ENCODE measurements at regions not wholly inside any gene's neighbourhood (a gene's known extent, or its start where the extent isn't known, plus 50 kb on each side); places are given as distances from the start of the nearest gene placed in this dataset.

DNA sequence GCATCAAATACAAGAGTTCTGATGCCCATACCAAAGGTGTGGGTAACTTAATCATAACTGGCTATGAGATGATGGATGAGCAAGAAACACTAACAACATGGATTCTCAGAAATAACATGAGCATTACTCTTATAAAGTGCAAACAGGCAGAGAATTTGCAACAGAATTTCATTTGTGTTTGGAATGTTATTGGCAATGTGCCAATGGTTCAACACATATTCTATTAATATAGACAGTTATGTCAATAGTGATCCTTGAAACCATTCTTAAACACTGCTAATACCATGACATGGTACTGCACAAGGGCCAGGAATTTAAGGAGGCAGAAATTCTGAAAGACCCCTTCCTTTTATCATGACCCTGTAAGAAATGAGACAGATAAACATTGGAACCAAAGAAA is 217.1 kb upstream of the WSB1 start:
- Histone ChIP-seq H3K9me3 (ENCODE audit: control insufficient read depth, low read length) (peaks cover 3% of the 10 kb centered on the region), H3K4me3 (ENCODE audit: low read length in 2 of 2) (no peak overlapping the region), H3K36me3 (ENCODE audit: control insufficient read depth in 1 of 2, insufficient read depth in 2 of 2, low read length in 1 of 2) (no peaks in the 10 kb centered on the region), H3K27me3 (ENCODE audit: control insufficient read depth in 1 of 2, insufficient read depth in 2 of 2, low read length in 1 of 2) (no peaks in the 10 kb centered on the region), H3K27ac (ENCODE audit: low read depth in 1 of 2, low read length in 2 of 2) (no peak overlapping the region), H3K4me1 (ENCODE audit: control insufficient read depth in 1 of 2, insufficient read depth in 2 of 2, low read length in 2 of 2) (no peaks in the 10 kb centered on the region)
- DNase-seq (no peak), ATAC-seq (ENCODE audit: low FRiP score) (no peak)
- intact Hi-C loops (cut with DNase I) = no loop called here

- 38 to 41% methylated on average over 2 of the region's 2 CpGs for WGBS, 2 donors
- H3K27me3 ChIP-seq (ENCODE audit: control insufficient read depth in 1 of 2, insufficient read depth in 2 of 2, low read length in 1 of 2) = no peaks in the 10 kb centered on the region
- no peak for ATAC-seq (ENCODE audit: low FRiP score)
- no peaks in the 10 kb centered on the region for H3K36me3 ChIP-seq (ENCODE audit: control insufficient read depth in 1 of 2, insufficient read depth in 2 of 2, low read length in 1 of 2)
- no peak overlapping the region for H3K4me3 ChIP-seq (ENCODE audit: low read length in 2 of 2)
- peaks cover 3% of the 10 kb centered on the region for H3K9me3 ChIP-seq (ENCODE audit: control insufficient read depth, low read length)
- intact Hi-C loops (cut with DNase I) = no loop called here
- no peak for DNase-seq
- no peaks in the 10 kb centered on the region for H3K4me1 ChIP-seq (ENCODE audit: control insufficient read depth in 1 of 2, insufficient read depth in 2 of 2, low read length in 2 of 2)
- no peak overlapping the region for H3K27ac ChIP-seq (ENCODE audit: low read depth in 1 of 2, low read length in 2 of 2)
These were observed 215.6 kb upstream of the WSB1 start for GRCh38 chr17:27078296-27078695.

- Histone ChIP-seq H3K4me1 (ENCODE audit: control insufficient read depth in 1 of 2, insufficient read depth in 2 of 2, low read length in 2 of 2) (no peaks in the 10 kb centered on the region), H3K27me3 (ENCODE audit: control insufficient read depth in 1 of 2, insufficient read depth in 2 of 2, low read length in 1 of 2) (no peaks in the 10 kb centered on the region), H3K27ac (ENCODE audit: low read depth in 1 of 2, low read length in 2 of 2) (no peak overlapping the region), H3K9me3 (ENCODE audit: control insufficient read depth, low read length) (peaks cover 3% of the 10 kb centered on the region), H3K4me3 (ENCODE audit: low read length in 2 of 2) (no peak overlapping the region), H3K36me3 (ENCODE audit: control insufficient read depth in 1 of 2, insufficient read depth in 2 of 2, low read length in 1 of 2) (no peaks in the 10 kb centered on the region)
- intact Hi-C loops (cut with DNase I) = no loop called here
- DNase-seq (no peak), ATAC-seq (ENCODE audit: low FRiP score) (no peak)
- WGBS, 2 donors = 46 to 54% methylated on average over 7 of the region's 7 CpGs
These were observed 214.3 kb upstream of the WSB1 start for GRCh38 chr17:27079660-27080059.

GRCh38 chr17:27081002-27081638 is 212.8 kb upstream of the WSB1 start:
- Histone ChIP-seq H3K4me3 (ENCODE audit: low read length in 2 of 2) (no peak overlapping the region), H3K4me1 (ENCODE audit: control insufficient read depth in 1 of 2, insufficient read depth in 2 of 2, low read length in 2 of 2) (no peaks in the 10 kb centered on the region), H3K27ac (ENCODE audit: low read depth in 1 of 2, low read length in 2 of 2) (no peak overlapping the region), H3K27me3 (ENCODE audit: control insufficient read depth in 1 of 2, insufficient read depth in 2 of 2, low read length in 1 of 2) (no peaks in the 10 kb centered on the region), H3K9me3 (ENCODE audit: control insufficient read depth, low read length) (no peaks in the 10 kb centered on the region), H3K36me3 (ENCODE audit: control insufficient read depth in 1 of 2, insufficient read depth in 2 of 2, low read length in 1 of 2) (no peaks in the 10 kb centered on the region)
- DNase-seq (no peak), ATAC-seq (ENCODE audit: low FRiP score) (no peak)
- intact Hi-C loops (cut with DNase I) = no loop called here
- WGBS, 2 donors = 55 to 59% methylated on average over 4 of the region's 4 CpGs

- intact Hi-C loops (cut with DNase I) = no loop called here
- Histone ChIP-seq H3K9me3 (ENCODE audit: control insufficient read depth, low read length) (no peaks in the 10 kb centered on the region), H3K36me3 (ENCODE audit: control insufficient read depth in 1 of 2, insufficient read depth in 2 of 2, low read length in 1 of 2) (no peaks in the 10 kb centered on the region), H3K27ac (ENCODE audit: low read depth in 1 of 2, low read length in 2 of 2) (no peak overlapping the region), H3K27me3 (ENCODE audit: control insufficient read depth in 1 of 2, insufficient read depth in 2 of 2, low read length in 1 of 2) (no peaks in the 10 kb centered on the region), H3K4me1 (ENCODE audit: control insufficient read depth in 1 of 2, insufficient read depth in 2 of 2, low read length in 2 of 2) (no peaks in the 10 kb centered on the region), H3K4me3 (ENCODE audit: low read length in 2 of 2) (no peak overlapping the region)
- 76 to 78% methylated on average over 7 of the region's 7 CpGs for WGBS, 2 donors
- no peak for DNase-seq
- ATAC-seq (ENCODE audit: low FRiP score) = no peak
These were observed 211.7 kb upstream of the WSB1 start for GRCh38 chr17:27082023-27082774.

DNA sequence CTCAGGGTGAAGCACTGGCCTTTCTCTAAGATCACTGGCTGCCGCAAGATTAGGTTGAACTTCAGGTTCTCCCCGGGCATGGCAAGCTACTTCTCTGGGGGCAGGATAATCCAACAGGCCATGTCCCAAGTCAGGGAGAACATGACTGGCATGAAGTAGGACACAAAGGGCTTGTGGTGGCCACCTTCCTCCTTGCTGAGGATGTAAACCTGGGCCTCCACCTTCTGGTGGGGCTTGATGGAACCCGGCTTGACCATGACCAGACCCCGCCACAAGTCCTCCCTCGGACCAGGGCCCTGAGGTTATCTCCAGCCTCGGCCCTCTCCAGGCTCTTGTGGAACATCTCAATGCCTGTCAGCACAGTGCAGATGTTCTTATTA is 211.1 kb upstream of the WSB1 start:
- WGBS, 2 donors = 76 to 84% methylated on average over 6 of the region's 6 CpGs
- no peaks in the 10 kb centered on the region for H3K36me3 ChIP-seq (ENCODE audit: control insufficient read depth in 1 of 2, insufficient read depth in 2 of 2, low read length in 1 of 2)
- no peaks in the 10 kb centered on the region for H3K9me3 ChIP-seq (ENCODE audit: control insufficient read depth, low read length)
- H3K4me1 ChIP-seq (ENCODE audit: control insufficient read depth in 1 of 2, insufficient read depth in 2 of 2, low read length in 2 of 2) = no peaks in the 10 kb centered on the region
- H3K27me3 ChIP-seq (ENCODE audit: control insufficient read depth in 1 of 2, insufficient read depth in 2 of 2, low read length in 1 of 2) = no peaks in the 10 kb centered on the region
- H3K4me3 ChIP-seq (ENCODE audit: low read length in 2 of 2) = no peak overlapping the region
- intact Hi-C loops (cut with DNase I) = no loop called here
- DNase-seq = no peak
- no peak for ATAC-seq (ENCODE audit: low FRiP score)
- H3K27ac ChIP-seq (ENCODE audit: low read depth in 1 of 2, low read length in 2 of 2) = no peak overlapping the region

GRCh38 chr17:27083408-27084185 is 210.3 kb upstream of the WSB1 start:
- DNase-seq (no peak), ATAC-seq (ENCODE audit: low FRiP score) (no peak)
- no peaks in the 10 kb centered on the region for H3K36me3 ChIP-seq (ENCODE audit: control insufficient read depth in 1 of 2, insufficient read depth in 2 of 2, low read length in 1 of 2)
- 83 to 86% methylated on average over 22 of the region's 22 CpGs for WGBS, 2 donors
- H3K27ac ChIP-seq (ENCODE audit: low read depth in 1 of 2, low read length in 2 of 2) = no peak overlapping the region
- H3K9me3 ChIP-seq (ENCODE audit: control insufficient read depth, low read length) = no peaks in the 10 kb centered on the region
- intact Hi-C loops (cut with DNase I) = no loop called here
- H3K4me1 ChIP-seq (ENCODE audit: control insufficient read depth in 1 of 2, insufficient read depth in 2 of 2, low read length in 2 of 2) = no peaks in the 10 kb centered on the region
- no peak overlapping the region for H3K4me3 ChIP-seq (ENCODE audit: low read length in 2 of 2)
- H3K27me3 ChIP-seq (ENCODE audit: control insufficient read depth in 1 of 2, insufficient read depth in 2 of 2, low read length in 1 of 2) = no peaks in the 10 kb centered on the region

DNA sequence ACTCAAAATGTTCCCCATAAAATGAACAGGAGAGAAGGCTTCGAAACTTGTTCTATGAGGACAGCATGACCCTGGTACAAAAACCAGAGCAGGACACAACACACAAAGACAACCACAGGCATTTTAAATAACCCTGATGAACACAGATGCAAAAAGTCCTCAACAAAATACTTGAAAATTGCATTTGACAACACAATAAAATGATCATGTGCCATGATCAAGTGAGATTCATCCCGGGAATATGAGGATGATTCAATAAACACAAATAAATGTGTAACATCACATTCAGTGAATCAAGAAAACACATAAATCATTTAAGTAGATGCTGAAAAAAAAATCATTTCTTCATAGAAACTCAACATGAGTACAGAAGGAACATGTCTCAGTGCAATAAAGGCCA is 208.4 kb upstream of the WSB1 start:
- intact Hi-C loops (cut with DNase I) = no loop called here
- H3K27ac ChIP-seq (ENCODE audit: low read depth in 1 of 2, low read length in 2 of 2) = no peak overlapping the region
- DNase-seq = no peak
- WGBS, 2 donors = 57 to 66% methylated on average over 2 of the region's 2 CpGs
- no peak for ATAC-seq (ENCODE audit: low FRiP score)
- no peak overlapping the region for H3K4me3 ChIP-seq (ENCODE audit: low read length in 2 of 2)
- no peaks in the 10 kb centered on the region for H3K4me1 ChIP-seq (ENCODE audit: control insufficient read depth in 1 of 2, insufficient read depth in 2 of 2, low read length in 2 of 2)
- no peaks in the 10 kb centered on the region for H3K27me3 ChIP-seq (ENCODE audit: control insufficient read depth in 1 of 2, insufficient read depth in 2 of 2, low read length in 1 of 2)
- H3K36me3 ChIP-seq (ENCODE audit: control insufficient read depth in 1 of 2, insufficient read depth in 2 of 2, low read length in 1 of 2) = no peaks in the 10 kb centered on the region
- no peaks in the 10 kb centered on the region for H3K9me3 ChIP-seq (ENCODE audit: control insufficient read depth, low read length)

GRCh38 chr17:27086526-27086925 is 207.4 kb upstream of the WSB1 start:
- WGBS, 2 donors = 62% methylated on average over 4 of the region's 4 CpGs
- DNase-seq (no peak), ATAC-seq (ENCODE audit: low FRiP score) (no peak)
- H3K27ac ChIP-seq (ENCODE audit: low read depth in 1 of 2, low read length in 2 of 2) = no peak overlapping the region
- H3K4me1 ChIP-seq (ENCODE audit: control insufficient read depth in 1 of 2, insufficient read depth in 2 of 2, low read length in 2 of 2) = no peaks in the 10 kb centered on the region
- no peaks in the 10 kb centered on the region for H3K36me3 ChIP-seq (ENCODE audit: control insufficient read depth in 1 of 2, insufficient read depth in 2 of 2, low read length in 1 of 2)
- no peaks in the 10 kb centered on the region for H3K27me3 ChIP-seq (ENCODE audit: control insufficient read depth in 1 of 2, insufficient read depth in 2 of 2, low read length in 1 of 2)
- H3K9me3 ChIP-seq (ENCODE audit: control insufficient read depth, low read length) = no peaks in the 10 kb centered on the region
- no peak overlapping the region for H3K4me3 ChIP-seq (ENCODE audit: low read length in 2 of 2)
- intact Hi-C loops (cut with DNase I) = no loop called here

Measured in aorta (tissue), 5 donors.